SK-N-SH treated with all-trans-retinoic acid at 6 μM for 48 hours (cell line): ENCODE measurements at regions not wholly inside any gene's neighbourhood (a gene's known extent, or its start where the extent isn't known, plus 50 kb on each side); places are given as distances from the start of the nearest gene placed in this dataset.

Experiments used
- ATAC-seq: fragments of 200-7000 bp; cut with Tn5 transposase; 3 replicates; pipeline ENCODE4 v1.9.1; 2020; ENCODE audit warnings: mild to moderate bottlenecking, moderate library complexity
- ARNTL ChIP-seq: fragments of 450-650 bp; formaldehyde crosslinking; IDR thresholded peaks from 2 replicates; pipeline ENCODE4 v1.5.0; 2020; ENCODE audit warnings: low read depth, mild to moderate bottlenecking, moderate library complexity, borderline replicate concordance
- BACH2 ChIP-seq: fragments of 250-450 bp; sonication (Bioruptor Pico); IDR thresholded peaks from 2 replicates; pipeline ENCODE4 v1.9.0; 2021; ENCODE audit warnings: mild to moderate bottlenecking, borderline replicate concordance
- CREB5 ChIP-seq: fragments of 250-450 bp; sonication (Bioruptor Pico); IDR thresholded peaks from 2 replicates; pipeline ENCODE4 v1.5.1; 2020; ENCODE audit warnings: low read depth, mild to moderate bottlenecking, moderate library complexity
- CSDC2 ChIP-seq: fragments of 250-450 bp; sonication (Bioruptor Pico); IDR thresholded peaks from 2 replicates; pipeline ENCODE4 v1.5.0; 2020; ENCODE audit warnings: mild to moderate bottlenecking, moderate library complexity
- CSRNP3 ChIP-seq: fragments of 250-450 bp; sonication (Bioruptor Pico); IDR thresholded peaks from 2 replicates; pipeline ENCODE4 v1.5.1; 2021; ENCODE audit warnings: mild to moderate bottlenecking, moderate library complexity
- ESRRG ChIP-seq: fragments of 250-450 bp; sonication (Bioruptor Pico); IDR thresholded peaks from 2 replicates; pipeline ENCODE4 v1.6.1; 2021; ENCODE audit warnings: mild to moderate bottlenecking
- GLIS3 ChIP-seq: fragments of 250-450 bp; sonication (Bioruptor Pico); IDR thresholded peaks from 2 replicates; pipeline ENCODE4 v1.5.0; 2020; ENCODE audit warnings: mild to moderate bottlenecking, moderate library complexity
- ISL1 ChIP-seq: fragments of 250-450 bp; sonication (Bioruptor Pico); IDR thresholded peaks from 2 replicates; pipeline ENCODE4 v2.1.2; 2022; ENCODE audit warnings: mild to moderate bottlenecking, moderate library complexity
- OSR1 ChIP-seq: fragments of 250-450 bp; sonication (Bioruptor Pico); IDR thresholded peaks from 2 replicates; pipeline ENCODE4 v1.8.0; 2022; ENCODE audit warnings: moderate library complexity, mild to moderate bottlenecking, inconsistent platforms
- PPARA ChIP-seq: fragments of 250-450 bp; sonication (Bioruptor Pico); IDR thresholded peaks from 2 replicates; pipeline ENCODE4 v1.5.0; 2020; ENCODE audit warnings: mild to moderate bottlenecking, borderline replicate concordance
- RARB ChIP-seq: fragments of 250-450 bp; sonication (Bioruptor Pico); IDR thresholded peaks from 2 replicates; pipeline ENCODE4 v1.8.0; 2021; ENCODE audit warnings: mild to moderate bottlenecking, moderate library complexity
- SNAI2 ChIP-seq: fragments of 250-450 bp; sonication (Bioruptor Pico); IDR thresholded peaks from 2 replicates; pipeline ENCODE4 v1.5.0; 2020; ENCODE audit warnings: mild to moderate bottlenecking, moderate library complexity
- TCF4 ChIP-seq: fragments of 250-450 bp; sonication (Bioruptor Pico); IDR thresholded peaks from 2 replicates; pipeline ENCODE4 v1.8.0; 2021; ENCODE audit warnings: mild to moderate bottlenecking, moderate library complexity, borderline replicate concordance
- TOX ChIP-seq: fragments of 250-450 bp; sonication (Bioruptor Pico); IDR thresholded peaks from 2 replicates; pipeline ENCODE4 v1.8.0; 2021; ENCODE audit warnings: mild to moderate bottlenecking, moderate library complexity, borderline replicate concordance
- ZC3H10 ChIP-seq: fragments of 250-450 bp; sonication (Bioruptor Pico); IDR thresholded peaks from 2 replicates; pipeline ENCODE4 v1.5.1; 2021; ENCODE audit warnings: mild to moderate bottlenecking, moderate library complexity
- ZFP3 ChIP-seq: fragments of 250-450 bp; sonication (Bioruptor Pico); IDR thresholded peaks from 2 replicates; pipeline ENCODE4 v1.5.0; 2020; ENCODE audit warnings: mild to moderate bottlenecking, moderate library complexity
- ZFP30 ChIP-seq: fragments of 450-650 bp; formaldehyde crosslinking; IDR thresholded peaks from 2 replicates; pipeline ENCODE4 v1.5.0; 2022; ENCODE audit warnings: mild to moderate bottlenecking, moderate library complexity
- ZNF565 ChIP-seq: fragments of 450-650 bp; formaldehyde crosslinking; conservative IDR thresholded peaks from 2 replicates; pipeline ENCODE4 v1.5.0; 2020; ENCODE audit warnings: low read depth, mild to moderate bottlenecking, moderate library complexity
- ZNF70 ChIP-seq: fragments of 450-650 bp; formaldehyde crosslinking; IDR thresholded peaks from 2 replicates; pipeline ENCODE4 v1.5.0; 2020; ENCODE audit warnings: mild to moderate bottlenecking, moderate library complexity
- ZNF8 ChIP-seq: fragments of 450-650 bp; formaldehyde crosslinking; IDR thresholded peaks from 2 replicates; pipeline ENCODE4 v1.5.0; 2020; ENCODE audit warnings: mild to moderate bottlenecking, moderate library complexity
- TF ChIP-seq, protein P1 (sequence below): fragments of 250-450 bp; sonication (Bioruptor Pico); IDR thresholded peaks from 2 replicates; pipeline ENCODE4 v1.8.0; 2021; ENCODE audit warnings: low read depth, mild to moderate bottlenecking, moderate library complexity, borderline replicate concordance
- TF ChIP-seq, protein P2 (sequence below): fragments of 250-450 bp; sonication (Bioruptor Pico); IDR thresholded peaks from 2 replicates; pipeline ENCODE4 v1.5.0; 2020; ENCODE audit warnings: mild to moderate bottlenecking, moderate library complexity
- TF ChIP-seq, protein P3 (sequence below): fragments of 250-450 bp; sonication (Bioruptor Pico); IDR thresholded peaks from 2 replicates; pipeline ENCODE4 v1.8.0; 2020; ENCODE audit warnings: mild to moderate bottlenecking, moderate library complexity, borderline replicate concordance

DNA sequence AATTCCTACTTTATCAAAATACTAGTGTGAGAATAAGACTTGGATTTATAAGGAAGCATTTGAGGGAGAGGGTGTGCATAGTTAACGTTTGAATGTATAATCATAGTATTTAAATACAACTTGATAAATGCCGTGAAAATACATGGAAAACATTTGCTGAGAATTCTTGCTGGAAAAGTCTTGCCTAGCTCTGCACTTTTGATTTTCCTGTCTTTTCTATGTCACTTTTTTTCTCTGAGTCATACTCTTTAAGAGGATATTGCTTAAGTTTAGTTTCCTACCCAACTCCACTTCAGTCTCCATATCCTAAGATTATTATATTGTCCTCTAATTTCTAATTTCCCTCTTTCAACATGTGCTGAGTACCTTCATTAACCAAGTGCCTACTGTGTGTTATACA lies 616.6 kb upstream of the SEMA6A start (continued):
- no peak for TF ChIP-seq CREB5 (CRISPR knock-in tag)
- TF ChIP-seq ESRRG, result no peak
- no peak for TF ChIP-seq ISL1 (CRISPR knock-in tag)
- TF ChIP-seq, protein P1, sequence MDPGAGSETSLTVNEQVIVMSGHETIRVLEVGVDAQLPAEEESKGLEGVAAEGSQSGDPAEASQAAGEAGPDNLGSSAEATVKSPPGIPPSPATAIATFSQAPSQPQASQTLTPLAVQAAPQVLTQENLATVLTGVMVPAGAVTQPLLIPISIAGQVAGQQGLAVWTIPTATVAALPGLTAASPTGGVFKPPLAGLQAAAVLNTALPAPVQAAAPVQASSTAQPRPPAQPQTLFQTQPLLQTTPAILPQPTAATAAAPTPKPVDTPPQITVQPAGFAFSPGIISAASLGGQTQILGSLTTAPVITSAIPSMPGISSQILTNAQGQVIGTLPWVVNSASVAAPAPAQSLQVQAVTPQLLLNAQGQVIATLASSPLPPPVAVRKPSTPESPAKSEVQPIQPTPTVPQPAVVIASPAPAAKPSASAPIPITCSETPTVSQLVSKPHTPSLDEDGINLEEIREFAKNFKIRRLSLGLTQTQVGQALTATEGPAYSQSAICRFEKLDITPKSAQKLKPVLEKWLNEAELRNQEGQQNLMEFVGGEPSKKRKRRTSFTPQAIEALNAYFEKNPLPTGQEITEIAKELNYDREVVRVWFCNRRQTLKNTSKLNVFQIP (CRISPR knock-in tag), result no peak
- TF ChIP-seq OSR1, result no peak
- TF ChIP-seq GLIS3 (CRISPR knock-in tag), result no peak
- TF ChIP-seq SNAI2, result no peak
- no peak for TF ChIP-seq CSDC2 (CRISPR knock-in tag)
- TF ChIP-seq ZFP3 (CRISPR knock-in tag), result no peak

- TF ChIP-seq ZFP3 (CRISPR knock-in tag) (no peak), CREB5 (CRISPR knock-in tag) (no peak), OSR1 (no peak), ARNTL (no peak), ZNF70 (CRISPR knock-in tag) (no peak), TCF4 (CRISPR knock-in tag) (no peak), SNAI2 (no peak), ZC3H10 (CRISPR knock-in tag) (no peak), ZNF8 (CRISPR knock-in tag) (no peak), TOX (no peak), RARB (no peak)
- TF ChIP-seq, protein P1 (CRISPR knock-in tag), result no peak
- TF ChIP-seq, protein P2, sequence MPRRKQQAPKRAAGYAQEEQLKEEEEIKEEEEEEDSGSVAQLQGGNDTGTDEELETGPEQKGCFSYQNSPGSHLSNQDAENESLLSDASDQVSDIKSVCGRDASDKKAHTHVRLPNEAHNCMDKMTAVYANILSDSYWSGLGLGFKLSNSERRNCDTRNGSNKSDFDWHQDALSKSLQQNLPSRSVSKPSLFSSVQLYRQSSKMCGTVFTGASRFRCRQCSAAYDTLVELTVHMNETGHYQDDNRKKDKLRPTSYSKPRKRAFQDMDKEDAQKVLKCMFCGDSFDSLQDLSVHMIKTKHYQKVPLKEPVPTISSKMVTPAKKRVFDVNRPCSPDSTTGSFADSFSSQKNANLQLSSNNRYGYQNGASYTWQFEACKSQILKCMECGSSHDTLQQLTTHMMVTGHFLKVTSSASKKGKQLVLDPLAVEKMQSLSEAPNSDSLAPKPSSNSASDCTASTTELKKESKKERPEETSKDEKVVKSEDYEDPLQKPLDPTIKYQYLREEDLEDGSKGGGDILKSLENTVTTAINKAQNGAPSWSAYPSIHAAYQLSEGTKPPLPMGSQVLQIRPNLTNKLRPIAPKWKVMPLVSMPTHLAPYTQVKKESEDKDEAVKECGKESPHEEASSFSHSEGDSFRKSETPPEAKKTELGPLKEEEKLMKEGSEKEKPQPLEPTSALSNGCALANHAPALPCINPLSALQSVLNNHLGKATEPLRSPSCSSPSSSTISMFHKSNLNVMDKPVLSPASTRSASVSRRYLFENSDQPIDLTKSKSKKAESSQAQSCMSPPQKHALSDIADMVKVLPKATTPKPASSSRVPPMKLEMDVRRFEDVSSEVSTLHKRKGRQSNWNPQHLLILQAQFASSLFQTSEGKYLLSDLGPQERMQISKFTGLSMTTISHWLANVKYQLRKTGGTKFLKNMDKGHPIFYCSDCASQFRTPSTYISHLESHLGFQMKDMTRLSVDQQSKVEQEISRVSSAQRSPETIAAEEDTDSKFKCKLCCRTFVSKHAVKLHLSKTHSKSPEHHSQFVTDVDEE, result no peak
- no peak for ATAC-seq
Observed at GRCh38 chr5:117189784-117190183, 615.2 kb upstream of the SEMA6A start.

GRCh38 chr5:117188211-117188610 lies 613.6 kb upstream of the SEMA6A start:
- ATAC-seq, result no peak
- TF ChIP-seq PPARA (CRISPR knock-in tag) (no peak), TCF4 (CRISPR knock-in tag) (no peak), ZNF565 (CRISPR knock-in tag) (no peak), BACH2 (CRISPR knock-in tag) (no peak), ISL1 (CRISPR knock-in tag) (no peak), ZFP30 (CRISPR knock-in tag) (no peak), RARB (no peak), CSDC2 (CRISPR knock-in tag) (no peak), ZNF8 (CRISPR knock-in tag) (no peak), CSRNP3 (CRISPR knock-in tag) (no peak), CREB5 (CRISPR knock-in tag) (no peak), ARNTL (no peak), GLIS3 (CRISPR knock-in tag) (no peak), TOX (no peak), SNAI2 (no peak)
- TF ChIP-seq, protein P1 (CRISPR knock-in tag), result no peak
- TF ChIP-seq, protein P3, sequence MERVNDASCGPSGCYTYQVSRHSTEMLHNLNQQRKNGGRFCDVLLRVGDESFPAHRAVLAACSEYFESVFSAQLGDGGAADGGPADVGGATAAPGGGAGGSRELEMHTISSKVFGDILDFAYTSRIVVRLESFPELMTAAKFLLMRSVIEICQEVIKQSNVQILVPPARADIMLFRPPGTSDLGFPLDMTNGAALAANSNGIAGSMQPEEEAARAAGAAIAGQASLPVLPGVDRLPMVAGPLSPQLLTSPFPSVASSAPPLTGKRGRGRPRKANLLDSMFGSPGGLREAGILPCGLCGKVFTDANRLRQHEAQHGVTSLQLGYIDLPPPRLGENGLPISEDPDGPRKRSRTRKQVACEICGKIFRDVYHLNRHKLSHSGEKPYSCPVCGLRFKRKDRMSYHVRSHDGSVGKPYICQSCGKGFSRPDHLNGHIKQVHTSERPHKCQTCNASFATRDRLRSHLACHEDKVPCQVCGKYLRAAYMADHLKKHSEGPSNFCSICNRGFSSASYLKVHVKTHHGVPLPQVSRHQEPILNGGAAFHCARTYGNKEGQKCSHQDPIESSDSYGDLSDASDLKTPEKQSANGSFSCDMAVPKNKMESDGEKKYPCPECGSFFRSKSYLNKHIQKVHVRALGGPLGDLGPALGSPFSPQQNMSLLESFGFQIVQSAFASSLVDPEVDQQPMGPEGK, result no peak
